ENCODE measurements at regions not wholly inside any gene's neighbourhood (a gene's known extent, or its start where the extent isn't known, plus 50 kb on each side); places are given as distances from the start of the nearest gene placed in this dataset.
"Not testable (repeated sequence)": the region's sequence is repeated elsewhere in the genome, so short reads cannot be mapped to it uniquely, and the experiment has no call there.

GRCh38 chr6:151671195-151671594 lies 136.3 kb upstream of the ESR1 start:
- no peak for DNase-seq (ENCODE audit: low spot score)

GRCh38 chr6:151674578-151674977 lies 132.9 kb upstream of the ESR1 start:
- no peak for DNase-seq (ENCODE audit: low spot score)

- peak; percentile 66 for DNase-seq (ENCODE audit: low spot score)
Measured at GRCh38 chr6:151675746-151676459, 131.6 kb upstream of the ESR1 start.

GRCh38 chr6:151676460-151676945 lies 131.0 kb upstream of the ESR1 start:
- no peak for DNase-seq (ENCODE audit: low spot score)

GRCh38 chr6:151677404-151677803 lies 130.1 kb upstream of the ESR1 start:
- DNase-seq (ENCODE audit: low spot score): no peak

- DNase-seq (ENCODE audit: low spot score): no peak
Measured at GRCh38 chr6:151679081-151679480, 128.4 kb upstream of the ESR1 start.

GRCh38 chr6:151679941-151680340 lies 127.5 kb upstream of the ESR1 start:
- no peak for DNase-seq (ENCODE audit: low spot score)

GRCh38 chr6:151680846-151681432 lies 126.5 kb upstream of the ESR1 start:
- DNase-seq (ENCODE audit: low spot score): no peak

GRCh38 chr6:151681433-151682059 lies 125.9 kb upstream of the ESR1 start:
- DNase-seq (ENCODE audit: low spot score): no peak

- no peak for DNase-seq (ENCODE audit: low spot score)
Measured at GRCh38 chr6:151682251-151682650, 125.2 kb upstream of the ESR1 start.

- no peak for DNase-seq (ENCODE audit: low spot score)
Measured at GRCh38 chr6:151682922-151683321, 124.6 kb upstream of the ESR1 start.

GRCh38 chr6:151683381-151683780 lies 124.1 kb upstream of the ESR1 start:
- no peak for DNase-seq (ENCODE audit: low spot score)

- no peak for DNase-seq (ENCODE audit: low spot score)
Measured at GRCh38 chr6:151689499-151690201, 117.8 kb upstream of the ESR1 start.

GRCh38 chr6:151690303-151690702 lies 117.2 kb upstream of the ESR1 start:
- DNase-seq (ENCODE audit: low spot score): no peak

GRCh38 chr6:151690768-151691562 lies 116.5 kb upstream of the ESR1 start:
- peak; percentile 19 for DNase-seq (ENCODE audit: low spot score)

- DNase-seq (ENCODE audit: low spot score): no peak
Measured at GRCh38 chr6:151692216-151692615, 115.3 kb upstream of the ESR1 start.

- DNase-seq (ENCODE audit: low spot score): no peak
Measured at GRCh38 chr6:151693366-151693765, 114.1 kb upstream of the ESR1 start.

GRCh38 chr6:151695156-151695555 lies 112.3 kb upstream of the ESR1 start:
- DNase-seq (ENCODE audit: low spot score): no peak

- DNase-seq (ENCODE audit: low spot score): not testable (repeated sequence)
Measured at GRCh38 chr6:151696302-151696701, 111.2 kb upstream of the ESR1 start.

GRCh38 chr6:151698931-151699700 lies 108.4 kb upstream of the ESR1 start:
- DNase-seq (ENCODE audit: low spot score): no peak

- DNase-seq (ENCODE audit: low spot score): no peak
Measured at GRCh38 chr6:151699719-151700118, 107.8 kb upstream of the ESR1 start.

All from COLO829 (cell line).